Breast epithelium (tissue), 3 donors: ENCODE measurements at regions not wholly inside any gene's neighbourhood (a gene's known extent, or its start where the extent isn't known, plus 50 kb on each side); places are given as distances from the start of the nearest gene placed in this dataset.

Experiments used
- CTCF ChIP-seq, 3 donors: fragments of 450-650 bp; IDR thresholded peaks; one replicate each; pipeline ENCODE4 v1.5.1; 2016 to 2017; ENCODE audit warnings: antibody characterized with exemption in 3 of 3, mild to moderate bottlenecking in 3 of 3, moderate library complexity in 3 of 3
- POLR2A ChIP-seq: fragments of 450-650 bp; IDR thresholded peaks from one replicate; pipeline ENCODE4 v1.6.1; 2016; ENCODE audit warnings: antibody characterized with exemption, mild to moderate bottlenecking, moderate library complexity
- POLR2AphosphoS5 ChIP-seq, 3 donors: sonication (generic); formaldehyde crosslinking; IDR thresholded peaks; one replicate each; pipeline ENCODE4 v1.6.1; 2017; ENCODE audit warnings: antibody characterized with exemption in 3 of 3

GRCh38 chr13:64482373-64482772, 2747.8 kb downstream of the PCDH9 start:
- TF ChIP-seq CTCF (IDR thresholded peaks at IDR 0.05) (no peak), POLR2AphosphoS5 (IDR thresholded peaks at IDR 0.05) (no peak), POLR2A (no peak)
